Muscle layer of colon (tissue), 2 donors: ENCODE measurements at regions not wholly inside any gene's neighbourhood (a gene's known extent, or its start where the extent isn't known, plus 50 kb on each side); places are given as distances from the start of the nearest gene placed in this dataset.
"Not testable (repeated sequence)": the region's sequence is repeated elsewhere in the genome, so short reads cannot be mapped to it uniquely, and the experiment has no call there.

Source experiments
- H3K27ac ChIP-seq: one replicate; pipeline ENCODE4 v1.7.0; 2013; ENCODE audit warnings: low read depth, mild to moderate bottlenecking, low read length, moderate library complexity
- H3K27me3 ChIP-seq, 2 donors: one replicate each; pipeline ENCODE4 v1.7.0; 2013; ENCODE audit warnings: low read length in 2 of 2, mild to moderate bottlenecking in 2 of 2; ENCODE audit not compliant: insufficient read depth in 2 of 2, control insufficient read depth in 1 of 2
- H3K36me3 ChIP-seq: one replicate; pipeline ENCODE4 v1.7.0; 2013; ENCODE audit warnings: mild to moderate bottlenecking, low read length; ENCODE audit not compliant: insufficient read depth
- H3K4me1 ChIP-seq: one replicate; pipeline ENCODE4 v1.7.0; 2013; ENCODE audit warnings: mild to moderate bottlenecking, low read length; ENCODE audit not compliant: insufficient read depth
- H3K4me3 ChIP-seq, 2 donors: one replicate each; pipeline ENCODE4 v1.7.0; 2013; ENCODE audit warnings: low read length in 2 of 2, low read depth in 1 of 2, mild to moderate bottlenecking in 1 of 2, moderate library complexity in 1 of 2
- H3K9ac ChIP-seq: one replicate; pipeline ENCODE4 v1.7.0; 2013; ENCODE audit warnings: low read length
- H3K9me3 ChIP-seq: one replicate; pipeline ENCODE4 v1.7.0; 2013; ENCODE audit warnings: mild to moderate bottlenecking, low read length
- donor health status: abdominal sarcoma.
- donor health status: Adenocarcinoma of cecum.

GRCh38 chr5:34339408-34340001 lies 296.5 kb upstream of the C1QTNF3 start:
- H3K27ac ChIP-seq, H3K36me3 ChIP-seq, H3K4me3 ChIP-seq, H3K27me3 ChIP-seq, H3K9ac ChIP-seq, H3K9me3 ChIP-seq, H3K4me1 ChIP-seq: not testable (repeated sequence)

- H3K9me3 ChIP-seq, H3K27me3 ChIP-seq, H3K4me1 ChIP-seq, H3K27ac ChIP-seq, H3K4me3 ChIP-seq, H3K36me3 ChIP-seq, H3K9ac ChIP-seq: not testable (repeated sequence)
Observed at GRCh38 chr5:34354440-34354839, 301.7 kb upstream of the RAI14 start.

GRCh38 chr5:34371417-34371816 lies 284.7 kb upstream of the RAI14 start:
- not testable (repeated sequence) for H3K36me3 ChIP-seq, H3K27me3 ChIP-seq, H3K9me3 ChIP-seq

GRCh38 chr5:34371817-34372216 lies 284.3 kb upstream of the RAI14 start:
- not testable (repeated sequence) for H3K36me3 ChIP-seq, H3K27ac ChIP-seq, H3K4me3 ChIP-seq, H3K9me3 ChIP-seq, H3K9ac ChIP-seq, H3K27me3 ChIP-seq, H3K4me1 ChIP-seq

More at GRCh38 chr5:34371417-34371816, 284.7 kb upstream of the RAI14 start:
- H3K27ac ChIP-seq, H3K9ac ChIP-seq, H3K4me3 ChIP-seq, H3K4me1 ChIP-seq: not testable (repeated sequence)

- H3K4me3 ChIP-seq, H3K9me3 ChIP-seq, H3K27me3 ChIP-seq, H3K36me3 ChIP-seq, H3K4me1 ChIP-seq, H3K9ac ChIP-seq, H3K27ac ChIP-seq: not testable (repeated sequence)
Observed at GRCh38 chr5:34372739-34373138, 283.4 kb upstream of the RAI14 start.

GRCh38 chr5:34377651-34378050 lies 278.5 kb upstream of the RAI14 start:
- H3K4me3 ChIP-seq, H3K4me1 ChIP-seq, H3K9me3 ChIP-seq, H3K36me3 ChIP-seq, H3K27ac ChIP-seq, H3K27me3 ChIP-seq, H3K9ac ChIP-seq: not testable (repeated sequence)

- H3K4me1 ChIP-seq, H3K27ac ChIP-seq, H3K9ac ChIP-seq, H3K9me3 ChIP-seq, H3K4me3 ChIP-seq, H3K27me3 ChIP-seq, H3K36me3 ChIP-seq: not testable (repeated sequence)
Observed at GRCh38 chr5:34378498-34378897, 277.6 kb upstream of the RAI14 start.

- not testable (repeated sequence) for H3K36me3 ChIP-seq, H3K4me1 ChIP-seq, H3K4me3 ChIP-seq, H3K27me3 ChIP-seq, H3K9me3 ChIP-seq, H3K27ac ChIP-seq, H3K9ac ChIP-seq
Observed at GRCh38 chr5:34388754-34389153, 267.4 kb upstream of the RAI14 start.

GRCh38 chr5:34409373-34409772 lies 246.8 kb upstream of the RAI14 start:
- H3K4me3 ChIP-seq, result no peak overlapping the region
- H3K9me3 ChIP-seq, result no peaks in the 10 kb centered on the region
- no peaks in the 10 kb centered on the region for H3K27me3 ChIP-seq
- H3K27ac ChIP-seq, result no peak overlapping the region
- no peaks in the 10 kb centered on the region for H3K36me3 ChIP-seq
- no peak overlapping the region for H3K9ac ChIP-seq
- no peaks in the 10 kb centered on the region for H3K4me1 ChIP-seq

GRCh38 chr5:34410411-34411139 lies 245.6 kb upstream of the RAI14 start:
- H3K27me3 ChIP-seq, result no peaks in the 10 kb centered on the region
- H3K9ac ChIP-seq, result no peak overlapping the region
- no peaks in the 10 kb centered on the region for H3K36me3 ChIP-seq
- H3K9me3 ChIP-seq, result no peaks in the 10 kb centered on the region
- no peak overlapping the region for H3K27ac ChIP-seq
- H3K4me3 ChIP-seq, result no peak overlapping the region
- no peaks in the 10 kb centered on the region for H3K4me1 ChIP-seq

GRCh38 chr5:34411470-34412346 lies 244.4 kb upstream of the RAI14 start:
- no peaks in the 10 kb centered on the region for H3K9me3 ChIP-seq
- H3K4me1 ChIP-seq, result no peaks in the 10 kb centered on the region
- H3K9ac ChIP-seq, result no peak overlapping the region
- H3K27ac ChIP-seq, result no peak overlapping the region
- H3K36me3 ChIP-seq, result no peaks in the 10 kb centered on the region
- H3K4me3 ChIP-seq, result no peak overlapping the region
- H3K27me3 ChIP-seq, result no peaks in the 10 kb centered on the region
